Superior temporal gyrus (tissue), 1 donor: ENCODE measurements at regions not wholly inside any gene's neighbourhood (a gene's known extent, or its start where the extent isn't known, plus 50 kb on each side); places are given as distances from the start of the nearest gene placed in this dataset.
"Not testable (repeated sequence)": the region's sequence is repeated elsewhere in the genome, so short reads cannot be mapped to it uniquely, and the experiment has no call there.

Experiments used
- DNase-seq: peaks from one replicate; pipeline ENCODE4 v3.0.0-alpha.2; 2016; ENCODE audit errors: extremely low spot score

GRCh38 chr14:105581551-105582341 lies 55.4 kb downstream of the TMEM121 start:
- no peak for DNase-seq

GRCh38 chr14:105582639-105583038 lies 56.3 kb downstream of the TMEM121 start:
- no peak for DNase-seq

GRCh38 chr14:105583914-105584313 lies 57.5 kb downstream of the TMEM121 start:
- not testable (repeated sequence) for DNase-seq

- DNase-seq: not testable (repeated sequence)
Observed at GRCh38 chr14:105585290-105585689, 58.9 kb downstream of the TMEM121 start.

- not testable (repeated sequence) for DNase-seq
Observed at GRCh38 chr14:105585722-105586121, 59.3 kb downstream of the TMEM121 start.

GRCh38 chr14:105586144-105586872 lies 59.9 kb downstream of the TMEM121 start:
- not testable (repeated sequence) for DNase-seq

- not testable (repeated sequence) for DNase-seq
Observed at GRCh38 chr14:105587034-105587433, 60.7 kb downstream of the TMEM121 start.

- not testable (repeated sequence) for DNase-seq
Observed at GRCh38 chr14:105587482-105588235, 61.3 kb downstream of the TMEM121 start.

GRCh38 chr14:105588236-105588860 lies 62.0 kb downstream of the TMEM121 start:
- no peak for DNase-seq

GRCh38 chr14:105589161-105589925 lies 63.0 kb downstream of the TMEM121 start:
- DNase-seq: no peak

GRCh38 chr14:105589926-105590185 lies 63.5 kb downstream of the TMEM121 start:
- not testable (repeated sequence) for DNase-seq

- DNase-seq: no peak
Observed at GRCh38 chr14:105591052-105591451, 64.7 kb downstream of the TMEM121 start.

- not testable (repeated sequence) for DNase-seq
Observed at GRCh38 chr14:105591792-105592341, 65.5 kb downstream of the TMEM121 start.

GRCh38 chr14:105592646-105593045 lies 66.3 kb downstream of the TMEM121 start:
- DNase-seq: not testable (repeated sequence)

GRCh38 chr14:105595346-105595745 lies 69.0 kb downstream of the TMEM121 start:
- DNase-seq: not testable (repeated sequence)

GRCh38 chr14:105596374-105596773 lies 70.0 kb downstream of the TMEM121 start:
- not testable (repeated sequence) for DNase-seq

GRCh38 chr14:105598040-105598763 lies 71.8 kb downstream of the TMEM121 start:
- not testable (repeated sequence) for DNase-seq

- DNase-seq: not testable (repeated sequence)
Observed at GRCh38 chr14:105598925-105599586, 72.7 kb downstream of the TMEM121 start.

- not testable (repeated sequence) for DNase-seq
Observed at GRCh38 chr14:105600195-105600938, 74.0 kb downstream of the TMEM121 start.
